Peyer's patch (tissue), 4 donors: ENCODE measurements at regions not wholly inside any gene's neighbourhood (a gene's known extent, or its start where the extent isn't known, plus 50 kb on each side); places are given as distances from the start of the nearest gene placed in this dataset.

Source experiments
- POLR2A ChIP-seq, 2 donors: fragments of 450-650 bp; IDR thresholded peaks; one replicate each; pipeline ENCODE4 v1.5.1; 2017; ENCODE audit warnings: antibody characterized with exemption in 2 of 2, mild to moderate bottlenecking in 2 of 2, moderate library complexity in 2 of 2
- TF ChIP-seq, protein P1 (sequence below), 6 experiments: fragments of 450-650 bp in 4 of 6; fragments of 200-600 bp in 2 of 6; sonication (generic) in 1 of 6; IDR thresholded peaks; one replicate each; pipeline ENCODE4 v1.5.1; 2017 to 2019; ENCODE audit warnings: antibody characterized with exemption in 6 of 6, mild to moderate bottlenecking in 3 of 6, moderate library complexity in 1 of 6

DNA sequence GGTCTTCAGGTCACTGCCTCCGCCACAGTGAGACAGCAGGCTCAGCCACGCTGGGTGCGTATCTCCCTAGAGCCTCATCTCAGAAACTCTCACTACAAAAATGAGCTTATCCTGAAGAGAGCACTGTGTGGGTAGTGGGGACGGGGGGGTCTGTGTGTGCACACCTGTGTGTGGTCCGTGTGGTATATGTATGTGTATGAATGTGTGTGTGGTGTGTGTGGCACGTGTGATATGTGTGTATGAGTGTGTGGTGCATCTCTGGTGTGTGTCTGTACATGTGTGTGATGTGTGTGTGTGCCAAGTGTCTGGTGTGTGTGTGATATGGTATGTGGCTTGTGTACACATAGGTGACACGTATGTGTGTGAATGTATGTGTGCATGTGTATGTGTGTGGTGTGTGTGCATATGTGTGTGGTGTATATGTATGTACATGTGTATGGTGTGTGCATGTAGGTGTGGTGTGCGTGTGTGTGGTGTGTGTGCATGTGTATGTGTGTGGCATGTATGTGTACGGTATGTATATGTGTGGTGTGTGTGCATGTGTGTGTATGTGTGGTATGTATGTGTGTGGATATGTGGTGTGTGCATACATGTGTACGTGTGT lies 332.2 kb downstream of the EIPR1 start:
- TF ChIP-seq, protein P1, sequence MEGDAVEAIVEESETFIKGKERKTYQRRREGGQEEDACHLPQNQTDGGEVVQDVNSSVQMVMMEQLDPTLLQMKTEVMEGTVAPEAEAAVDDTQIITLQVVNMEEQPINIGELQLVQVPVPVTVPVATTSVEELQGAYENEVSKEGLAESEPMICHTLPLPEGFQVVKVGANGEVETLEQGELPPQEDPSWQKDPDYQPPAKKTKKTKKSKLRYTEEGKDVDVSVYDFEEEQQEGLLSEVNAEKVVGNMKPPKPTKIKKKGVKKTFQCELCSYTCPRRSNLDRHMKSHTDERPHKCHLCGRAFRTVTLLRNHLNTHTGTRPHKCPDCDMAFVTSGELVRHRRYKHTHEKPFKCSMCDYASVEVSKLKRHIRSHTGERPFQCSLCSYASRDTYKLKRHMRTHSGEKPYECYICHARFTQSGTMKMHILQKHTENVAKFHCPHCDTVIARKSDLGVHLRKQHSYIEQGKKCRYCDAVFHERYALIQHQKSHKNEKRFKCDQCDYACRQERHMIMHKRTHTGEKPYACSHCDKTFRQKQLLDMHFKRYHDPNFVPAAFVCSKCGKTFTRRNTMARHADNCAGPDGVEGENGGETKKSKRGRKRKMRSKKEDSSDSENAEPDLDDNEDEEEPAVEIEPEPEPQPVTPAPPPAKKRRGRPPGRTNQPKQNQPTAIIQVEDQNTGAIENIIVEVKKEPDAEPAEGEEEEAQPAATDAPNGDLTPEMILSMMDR (IDR thresholded peaks at IDR 0.05): no peak
- TF ChIP-seq POLR2A (IDR thresholded peaks at IDR 0.05): no peak
